ENCODE measurements at regions not wholly inside any gene's neighbourhood (a gene's known extent, or its start where the extent isn't known, plus 50 kb on each side); places are given as distances from the start of the nearest gene placed in this dataset.

GRCh38 chr14:87847216-87847755, 145.7 kb downstream of the GALC start:
- Histone ChIP-seq H3K4me3 (ENCODE audit: low read length) (no peak overlapping the region), H3K27ac (ENCODE audit: low read length) (no peak overlapping the region), H3F3A (ENCODE audit: insufficient read depth, low read length) (no peaks in the 10 kb centered on the region), H3K9me3 (replicated peaks; ENCODE audit: insufficient read depth, low read length) (no peaks in the 10 kb centered on the region), H3K27me3 (replicated peaks; ENCODE audit: insufficient read depth, low read length) (no peaks in the 10 kb centered on the region), H3K4me2 (ENCODE audit: low read depth, low read length) (no peak overlapping the region), H3K9ac (ENCODE audit: low read length) (no peak overlapping the region), H3K36me3 (replicated peaks; ENCODE audit: insufficient read depth, low read length) (no peaks in the 10 kb centered on the region), H4K20me1 (ENCODE audit: insufficient read depth, low read length) (no peaks in the 10 kb centered on the region), H2AFZ (ENCODE audit: low read length) (no peak overlapping the region), H3K4me1 (ENCODE audit: low read length) (no peaks in the 10 kb centered on the region), H3K79me2 (ENCODE audit: low read length) (no peaks in the 10 kb centered on the region), H3K9me2 (replicated peaks; ENCODE audit: insufficient read depth, low read length) (no peaks in the 10 kb centered on the region)
- TF ChIP-seq EZH2phosphoT487 (IDR thresholded peaks at IDR 0.05; ENCODE audit: low read length) = no peak
- no peak for TF ChIP-seq EZH2 (optimal IDR thresholded peaks at IDR 0.05; ENCODE audit: low read depth, low read length)
- no peak for TF ChIP-seq CTCF (IDR thresholded peaks at IDR 0.05; ENCODE audit: low read length)
- no peak for DNase-seq

GRCh38 chr14:87840906-87841305, 152.1 kb downstream of the GALC start:
- TF ChIP-seq EZH2phosphoT487 (IDR thresholded peaks at IDR 0.05; ENCODE audit: low read length) (no peak), EZH2 (optimal IDR thresholded peaks at IDR 0.05; ENCODE audit: low read depth, low read length) (no peak), CTCF (IDR thresholded peaks at IDR 0.05; ENCODE audit: low read length) (no peak)
- Histone ChIP-seq H3F3A (ENCODE audit: insufficient read depth, low read length) (no peaks in the 10 kb centered on the region), H3K9me2 (replicated peaks; ENCODE audit: insufficient read depth, low read length) (no peaks in the 10 kb centered on the region), H3K4me3 (ENCODE audit: low read length) (no peak overlapping the region), H3K36me3 (replicated peaks; ENCODE audit: insufficient read depth, low read length) (no peaks in the 10 kb centered on the region), H3K27me3 (replicated peaks; ENCODE audit: insufficient read depth, low read length) (no peaks in the 10 kb centered on the region), H3K9ac (ENCODE audit: low read length) (no peak overlapping the region), H3K27ac (ENCODE audit: low read length) (no peak overlapping the region), H3K9me3 (replicated peaks; ENCODE audit: insufficient read depth, low read length) (no peaks in the 10 kb centered on the region), H3K4me1 (ENCODE audit: low read length) (no peaks in the 10 kb centered on the region), H2AFZ (ENCODE audit: low read length) (no peak overlapping the region), H4K20me1 (ENCODE audit: insufficient read depth, low read length) (no peaks in the 10 kb centered on the region), H3K79me2 (ENCODE audit: low read length) (no peaks in the 10 kb centered on the region), H3K4me2 (ENCODE audit: low read depth, low read length) (no peak overlapping the region)
- no peak for DNase-seq

GRCh38 chr14:87838931-87839330, 154.1 kb downstream of the GALC start:
- no peaks in the 10 kb centered on the region for H3K79me2 ChIP-seq (ENCODE audit: low read length)
- no peak overlapping the region for H3K4me2 ChIP-seq (ENCODE audit: low read depth, low read length)
- no peak overlapping the region for H3K9ac ChIP-seq (ENCODE audit: low read length)
- H3K27ac ChIP-seq (ENCODE audit: low read length) = no peak overlapping the region
- H3K9me2 ChIP-seq (replicated peaks; ENCODE audit: insufficient read depth, low read length) = no peaks in the 10 kb centered on the region
- no peaks in the 10 kb centered on the region for H3K36me3 ChIP-seq (replicated peaks; ENCODE audit: insufficient read depth, low read length)
- H4K20me1 ChIP-seq (ENCODE audit: insufficient read depth, low read length) = no peaks in the 10 kb centered on the region
- H3K4me1 ChIP-seq (ENCODE audit: low read length) = no peaks in the 10 kb centered on the region
- no peak for TF ChIP-seq EZH2 (optimal IDR thresholded peaks at IDR 0.05; ENCODE audit: low read depth, low read length)
- TF ChIP-seq EZH2phosphoT487 (IDR thresholded peaks at IDR 0.05; ENCODE audit: low read length) = no peak
- no peak for TF ChIP-seq CTCF (IDR thresholded peaks at IDR 0.05; ENCODE audit: low read length)
- no peaks in the 10 kb centered on the region for H3K9me3 ChIP-seq (replicated peaks; ENCODE audit: insufficient read depth, low read length)
- H3K4me3 ChIP-seq (ENCODE audit: low read length) = no peak overlapping the region
- H3F3A ChIP-seq (ENCODE audit: insufficient read depth, low read length) = no peaks in the 10 kb centered on the region
- H2AFZ ChIP-seq (ENCODE audit: low read length) = no peak overlapping the region
- DNase-seq = no peak
- H3K27me3 ChIP-seq (replicated peaks; ENCODE audit: insufficient read depth, low read length) = no peaks in the 10 kb centered on the region
